ENCODE measurements at regions not wholly inside any gene's neighbourhood (a gene's known extent, or its start where the extent isn't known, plus 50 kb on each side); places are given as distances from the start of the nearest gene placed in this dataset.

- TF ChIP-seq CTCF (IDR thresholded peaks at IDR 0.05; ENCODE audit: insufficient read depth, low read depth, low read length), result no peak
- TF ChIP-seq EZH2 (IDR thresholded peaks at IDR 0.05; ENCODE audit: insufficient read depth, low read length), result no peak
Measured at GRCh38 chr10:10951675-10952074, 66.0 kb upstream of the CELF2 start.
